GM19023 (cell line): ENCODE measurements at regions not wholly inside any gene's neighbourhood (a gene's known extent, or its start where the extent isn't known, plus 50 kb on each side); places are given as distances from the start of the nearest gene placed in this dataset.
"Not testable (repeated sequence)": the region's sequence is repeated elsewhere in the genome, so short reads cannot be mapped to it uniquely, and the experiment has no call there.

Experiments used
- ATAC-seq: cut with Tn5 transposase; IDR thresholded peaks from one replicate; pipeline ENCODE4 v1.9.1; 2021; ENCODE audit warnings: mild to moderate bottlenecking, moderate library complexity; ENCODE audit not compliant: unreplicated experiment

- no peak for ATAC-seq
Observed at GRCh38 chr3:135539351-135539750, 426.2 kb upstream of the PPP2R3A start.

- no peak for ATAC-seq
Observed at GRCh38 chr3:135539854-135540253, 425.7 kb upstream of the PPP2R3A start.

GRCh38 chr3:135549928-135550494, 415.5 kb upstream of the PPP2R3A start:
- ATAC-seq, result no peak

GRCh38 chr3:135556174-135556573, 409.4 kb upstream of the PPP2R3A start:
- no peak for ATAC-seq

GRCh38 chr3:135558150-135558783, 407.3 kb upstream of the PPP2R3A start:
- ATAC-seq, result no peak

- ATAC-seq, result no peak
Observed at GRCh38 chr3:135558906-135559305, 406.6 kb upstream of the PPP2R3A start.

GRCh38 chr3:135559802-135560201, 405.7 kb upstream of the PPP2R3A start:
- no peak for ATAC-seq

- no peak for ATAC-seq
Observed at GRCh38 chr3:135560847-135561246, 404.7 kb upstream of the PPP2R3A start.

- no peak for ATAC-seq
Observed at GRCh38 chr3:135564696-135565095, 400.8 kb upstream of the PPP2R3A start.

- no peak for ATAC-seq
Observed at GRCh38 chr3:135565546-135565945, 400.0 kb upstream of the PPP2R3A start.

- ATAC-seq, result no peak
Observed at GRCh38 chr3:135567223-135567622, 398.3 kb upstream of the PPP2R3A start.

- no peak for ATAC-seq
Observed at GRCh38 chr3:135576751-135577150, 388.8 kb upstream of the PPP2R3A start.

GRCh38 chr3:135581806-135582205, 383.7 kb upstream of the PPP2R3A start:
- ATAC-seq, result no peak

GRCh38 chr3:135582800-135583199, 382.7 kb upstream of the PPP2R3A start:
- ATAC-seq, result no peak

GRCh38 chr3:135596563-135596962, 369.0 kb upstream of the PPP2R3A start:
- no peak for ATAC-seq

GRCh38 chr3:135597855-135598254, 367.7 kb upstream of the PPP2R3A start:
- ATAC-seq, result no peak

- no peak for ATAC-seq
Observed at GRCh38 chr3:135598597-135598996, 366.9 kb upstream of the PPP2R3A start.

GRCh38 chr3:135604512-135604911, 361.0 kb upstream of the PPP2R3A start:
- not testable (repeated sequence) for ATAC-seq

- no peak for ATAC-seq
Observed at GRCh38 chr3:135618123-135618522, 347.4 kb upstream of the PPP2R3A start.

GRCh38 chr3:135621184-135621920, 344.2 kb upstream of the PPP2R3A start:
- ATAC-seq, result no peak

- no peak for ATAC-seq
Observed at GRCh38 chr3:135622215-135622614, 343.3 kb upstream of the PPP2R3A start.

- no peak for ATAC-seq
Observed at GRCh38 chr3:135622656-135623055, 342.9 kb upstream of the PPP2R3A start.
